ENCODE measurements at regions not wholly inside any gene's neighbourhood (a gene's known extent, or its start where the extent isn't known, plus 50 kb on each side); places are given as distances from the start of the nearest gene placed in this dataset.

GRCh38 chr4:124144238-124144654 is 568.3 kb downstream of the ANKRD50 start:
- Mint-ChIP-seq H3K27ac (no peak overlapping the region), H3K4me3 (no peak overlapping the region), H3K4me1 (no peaks in the 10 kb centered on the region), H3K36me3 (no peaks in the 10 kb centered on the region), H3K27me3 (no peaks in the 10 kb centered on the region), H3K9me3 (peaks cover 0 to 5% (median 0%) of the 10 kb centered on the region in 11 donors)
- Histone ChIP-seq H3K36me3 (ENCODE audit: control insufficient read depth in 2 of 3, insufficient read depth in 3 of 3, low read length in 3 of 3) (no peaks in the 10 kb centered on the region), H3K9me3 (ENCODE audit: control insufficient read depth in 2 of 3, low read length in 3 of 3) (no peaks in the 10 kb centered on the region), H3K4me3 (ENCODE audit: low read length) (no peak overlapping the region), H3K4me1 (ENCODE audit: control insufficient read depth in 2 of 2, insufficient read depth in 2 of 2, low read length in 2 of 2) (no peaks in the 10 kb centered on the region), H3K27me3 (ENCODE audit: control insufficient read depth in 2 of 2, insufficient read depth in 2 of 2, low read length in 2 of 2) (no peaks in the 10 kb centered on the region), H3K27ac (ENCODE audit: low read depth, low read length) (no peak overlapping the region)
- ChIA-PET CTCF (no interaction called here), POLR2A (no interaction called here)
- intact Hi-C loops (cut with micrococcal nuclease), result no loop called here
- DNase-seq (no peak), ATAC-seq (no peak)

DNA sequence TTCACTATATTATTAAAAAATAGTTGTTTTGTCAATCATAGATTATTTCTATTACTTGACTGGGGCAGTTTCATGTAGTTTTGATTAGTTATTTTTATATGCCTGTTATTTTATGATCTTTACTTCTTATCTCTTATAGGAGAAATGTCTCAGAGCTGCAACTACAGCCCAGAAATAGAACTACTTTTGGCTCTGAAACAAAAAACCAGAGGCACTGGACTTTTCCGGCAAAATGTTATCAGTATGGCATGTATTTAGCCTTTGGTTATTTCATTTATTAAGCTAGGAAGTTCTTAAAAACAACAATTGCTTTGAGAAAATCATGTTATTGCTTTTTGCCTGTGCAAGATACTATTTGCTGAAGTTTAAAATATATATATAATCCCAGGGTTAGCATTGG is 566.5 kb downstream of the ANKRD50 start:
- intact Hi-C loops (cut with micrococcal nuclease), result no loop called here
- ChIA-PET CTCF (no interaction called here), POLR2A (no interaction called here)
- DNase-seq (no peak), ATAC-seq (no peak)
- no peaks in the 10 kb centered on the region for H3K27me3 ChIP-seq (ENCODE audit: control insufficient read depth in 2 of 2, insufficient read depth in 2 of 2, low read length in 2 of 2)
- no peaks in the 10 kb centered on the region for H3K36me3 ChIP-seq (ENCODE audit: control insufficient read depth in 2 of 3, insufficient read depth in 3 of 3, low read length in 3 of 3)
- Mint-ChIP-seq H3K9me3 (peaks cover 0 to 5% (median 0%) of the 10 kb centered on the region in 11 donors), H3K36me3 (no peaks in the 10 kb centered on the region), H3K27ac (no peak overlapping the region), H3K4me3 (no peak overlapping the region), H3K4me1 (no peaks in the 10 kb centered on the region), H3K27me3 (no peaks in the 10 kb centered on the region)
- no peak overlapping the region for H3K27ac ChIP-seq (ENCODE audit: low read depth, low read length)
- H3K9me3 ChIP-seq (ENCODE audit: control insufficient read depth in 2 of 3, low read length in 3 of 3), result no peaks in the 10 kb centered on the region
- H3K4me3 ChIP-seq (ENCODE audit: low read length), result no peak overlapping the region
- H3K4me1 ChIP-seq (ENCODE audit: control insufficient read depth in 2 of 2, insufficient read depth in 2 of 2, low read length in 2 of 2), result no peaks in the 10 kb centered on the region

DNA sequence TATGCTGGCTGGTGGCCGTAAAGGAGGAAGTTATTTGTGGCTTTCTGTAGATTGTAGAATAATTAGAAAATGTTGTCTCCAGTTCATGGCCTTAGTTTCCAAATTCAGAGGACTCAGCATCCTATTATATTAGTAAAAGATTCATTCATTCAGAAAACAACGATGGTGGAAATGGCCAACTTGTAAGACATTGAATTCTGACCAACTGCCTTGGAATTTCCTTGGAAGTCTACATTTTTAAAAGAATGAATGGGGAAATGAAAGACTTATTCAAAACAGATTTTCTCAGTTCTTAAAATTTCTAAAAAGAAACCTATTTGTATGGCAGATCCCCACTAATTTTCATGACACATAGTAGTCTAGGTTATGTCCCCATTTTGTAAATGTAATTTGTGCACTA is 561.5 kb downstream of the ANKRD50 start:
- Mint-ChIP-seq H3K9me3 (peaks cover 0 to 12% (median 3%) of the 10 kb centered on the region in 11 donors), H3K4me1 (no peaks in the 10 kb centered on the region), H3K27me3 (no peaks in the 10 kb centered on the region), H3K36me3 (peaks cover 0 to 3% (median 0%) of the 10 kb centered on the region in 5 donors), H3K4me3 (no peak overlapping the region), H3K27ac (no peak overlapping the region)
- no peaks in the 10 kb centered on the region for H3K4me1 ChIP-seq (ENCODE audit: control insufficient read depth in 2 of 2, insufficient read depth in 2 of 2, low read length in 2 of 2)
- H3K4me3 ChIP-seq (ENCODE audit: low read length), result no peak overlapping the region
- intact Hi-C loops (cut with micrococcal nuclease), result no loop called here
- no peaks in the 10 kb centered on the region for H3K9me3 ChIP-seq (ENCODE audit: control insufficient read depth in 2 of 3, low read length in 3 of 3)
- no peak for DNase-seq
- CTCF ChIA-PET, result no interaction called here
- POLR2A ChIA-PET, result no interaction called here
- H3K27ac ChIP-seq (ENCODE audit: low read depth, low read length), result no peak overlapping the region
- no peak for ATAC-seq
- no peaks in the 10 kb centered on the region for H3K36me3 ChIP-seq (ENCODE audit: control insufficient read depth in 2 of 3, insufficient read depth in 3 of 3, low read length in 3 of 3)
- H3K27me3 ChIP-seq (ENCODE audit: control insufficient read depth in 2 of 2, insufficient read depth in 2 of 2, low read length in 2 of 2), result no peaks in the 10 kb centered on the region

- peaks cover 0 to 12% (median 3%) of the 10 kb centered on the region in 11 donors for H3K9me3 Mint-ChIP-seq
- intact Hi-C loops (cut with micrococcal nuclease), result no loop called here
- ATAC-seq (no peak), DNase-seq (no peak)
- peaks cover 0 to 3% (median 0%) of the 10 kb centered on the region in 5 donors for H3K36me3 Mint-ChIP-seq
- CTCF ChIA-PET, result no interaction called here
- no peaks in the 10 kb centered on the region for H3K27me3 Mint-ChIP-seq
- Histone ChIP-seq H3K9me3 (ENCODE audit: control insufficient read depth in 2 of 3, low read length in 3 of 3) (no peaks in the 10 kb centered on the region), H3K36me3 (ENCODE audit: control insufficient read depth in 2 of 3, insufficient read depth in 3 of 3, low read length in 3 of 3) (no peaks in the 10 kb centered on the region), H3K4me1 (ENCODE audit: control insufficient read depth in 2 of 2, insufficient read depth in 2 of 2, low read length in 2 of 2) (no peaks in the 10 kb centered on the region), H3K27ac (ENCODE audit: low read depth, low read length) (no peak overlapping the region), H3K27me3 (ENCODE audit: control insufficient read depth in 2 of 2, insufficient read depth in 2 of 2, low read length in 2 of 2) (no peaks in the 10 kb centered on the region), H3K4me3 (ENCODE audit: low read length) (no peak overlapping the region)
- no peak overlapping the region for H3K4me3 Mint-ChIP-seq
- no peaks in the 10 kb centered on the region for H3K4me1 Mint-ChIP-seq
- POLR2A ChIA-PET, result no interaction called here
- no peak overlapping the region for H3K27ac Mint-ChIP-seq
Measured at GRCh38 chr4:124152132-124152531, 560.4 kb downstream of the ANKRD50 start.

GRCh38 chr4:124155239-124155638 is 557.3 kb downstream of the ANKRD50 start:
- peaks cover 0 to 12% (median 3%) of the 10 kb centered on the region in 11 donors for H3K9me3 Mint-ChIP-seq
- ChIA-PET CTCF (no interaction called here), POLR2A (no interaction called here)
- H3K9me3 ChIP-seq (ENCODE audit: control insufficient read depth in 2 of 3, low read length in 3 of 3), result no peaks in the 10 kb centered on the region
- DNase-seq (no peak), ATAC-seq (no peak)
- H3K4me1 Mint-ChIP-seq, result no peaks in the 10 kb centered on the region
- no peaks in the 10 kb centered on the region for H3K27me3 Mint-ChIP-seq
- no peaks in the 10 kb centered on the region for H3K36me3 ChIP-seq (ENCODE audit: control insufficient read depth in 2 of 3, insufficient read depth in 3 of 3, low read length in 3 of 3)
- H3K4me3 Mint-ChIP-seq, result no peak overlapping the region
- peaks cover 0 to 3% (median 0%) of the 10 kb centered on the region in 5 donors for H3K36me3 Mint-ChIP-seq
- H3K4me3 ChIP-seq (ENCODE audit: low read length), result no peak overlapping the region
- H3K27ac Mint-ChIP-seq, result no peak overlapping the region
- H3K4me1 ChIP-seq (ENCODE audit: control insufficient read depth in 2 of 2, insufficient read depth in 2 of 2, low read length in 2 of 2), result no peaks in the 10 kb centered on the region
- H3K27ac ChIP-seq (ENCODE audit: low read depth, low read length), result no peak overlapping the region
- no peaks in the 10 kb centered on the region for H3K27me3 ChIP-seq (ENCODE audit: control insufficient read depth in 2 of 2, insufficient read depth in 2 of 2, low read length in 2 of 2)
- intact Hi-C loops (cut with micrococcal nuclease), result no loop called here

DNA sequence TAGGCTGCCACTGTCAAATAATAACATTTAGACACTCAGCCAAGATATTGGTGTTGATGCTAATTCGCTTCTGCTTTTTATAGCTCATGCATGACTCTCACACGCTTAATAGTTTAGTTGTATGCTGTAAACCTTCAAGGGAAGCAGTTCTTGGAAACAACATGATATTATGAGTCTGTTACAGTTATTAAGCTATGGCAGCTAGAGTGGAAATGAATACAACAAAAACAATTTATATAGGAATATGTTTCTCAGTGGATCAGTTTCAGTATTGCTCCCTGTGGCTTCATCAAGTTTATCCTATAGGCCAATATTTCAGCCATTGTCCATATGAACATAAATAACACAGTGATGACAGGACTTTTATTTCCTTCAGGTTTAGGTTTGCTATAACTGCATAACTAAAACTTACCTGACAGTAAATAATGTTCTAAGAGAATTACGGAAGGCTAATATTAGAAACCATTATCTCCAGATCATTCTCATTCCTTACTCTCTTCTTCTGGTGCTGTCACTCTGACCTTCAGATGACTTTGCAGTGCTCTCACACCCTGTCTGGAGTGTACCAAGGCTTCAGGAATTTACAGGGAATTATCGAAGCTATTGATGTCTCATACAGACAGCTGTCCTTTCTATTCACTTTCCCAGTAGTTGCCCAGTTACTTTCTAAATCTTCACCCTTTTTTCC is 555.0 kb downstream of the ANKRD50 start:
- H3K9me3 Mint-ChIP-seq, result peaks cover 0 to 11% (median 2%) of the 10 kb centered on the region in 11 donors
- Histone ChIP-seq H3K9me3 (ENCODE audit: control insufficient read depth in 2 of 3, low read length in 3 of 3) (no peaks in the 10 kb centered on the region), H3K4me3 (ENCODE audit: low read length) (no peak overlapping the region), H3K27ac (ENCODE audit: low read depth, low read length) (no peak overlapping the region), H3K36me3 (ENCODE audit: control insufficient read depth in 2 of 3, insufficient read depth in 3 of 3, low read length in 3 of 3) (no peaks in the 10 kb centered on the region), H3K27me3 (ENCODE audit: control insufficient read depth in 2 of 2, insufficient read depth in 2 of 2, low read length in 2 of 2) (no peaks in the 10 kb centered on the region), H3K4me1 (ENCODE audit: control insufficient read depth in 2 of 2, insufficient read depth in 2 of 2, low read length in 2 of 2) (no peaks in the 10 kb centered on the region)
- no peaks in the 10 kb centered on the region for H3K4me1 Mint-ChIP-seq
- H3K27ac Mint-ChIP-seq, result no peak overlapping the region
- CTCF ChIA-PET, result no interaction called here
- no peak overlapping the region for H3K4me3 Mint-ChIP-seq
- DNase-seq (no peak), ATAC-seq (no peak)
- H3K36me3 Mint-ChIP-seq, result no peaks in the 10 kb centered on the region
- intact Hi-C loops (cut with micrococcal nuclease), result no loop called here
- POLR2A ChIA-PET, result no interaction called here
- no peaks in the 10 kb centered on the region for H3K27me3 Mint-ChIP-seq

GRCh38 chr4:124163401-124163800 is 549.1 kb downstream of the ANKRD50 start:
- ATAC-seq (no peak), DNase-seq (no peak)
- Mint-ChIP-seq H3K9me3 (peaks cover 0 to 11% (median 0%) of the 10 kb centered on the region in 11 donors), H3K4me1 (no peaks in the 10 kb centered on the region), H3K27me3 (no peaks in the 10 kb centered on the region), H3K4me3 (no peak overlapping the region), H3K27ac (no peak overlapping the region), H3K36me3 (no peaks in the 10 kb centered on the region)
- CTCF ChIA-PET, result no interaction called here
- Histone ChIP-seq H3K27me3 (ENCODE audit: control insufficient read depth in 2 of 2, insufficient read depth in 2 of 2, low read length in 2 of 2) (no peaks in the 10 kb centered on the region), H3K4me1 (ENCODE audit: control insufficient read depth in 2 of 2, insufficient read depth in 2 of 2, low read length in 2 of 2) (no peaks in the 10 kb centered on the region), H3K36me3 (ENCODE audit: control insufficient read depth in 2 of 3, insufficient read depth in 3 of 3, low read length in 3 of 3) (no peaks in the 10 kb centered on the region), H3K4me3 (ENCODE audit: low read length) (no peak overlapping the region), H3K27ac (ENCODE audit: low read depth, low read length) (no peak overlapping the region), H3K9me3 (ENCODE audit: control insufficient read depth in 2 of 3, low read length in 3 of 3) (peaks cover 0 to 9% (median 0%) of the 10 kb centered on the region in 3 experiments)
- POLR2A ChIA-PET, result no interaction called here
- intact Hi-C loops (cut with micrococcal nuclease), result no loop called here

Measured in naive thymus-derived CD4-positive, alpha-beta T cell (primary cell).